Prostate gland (tissue), 2 donors: ENCODE measurements at regions not wholly inside any gene's neighbourhood (a gene's known extent, or its start where the extent isn't known, plus 50 kb on each side); places are given as distances from the start of the nearest gene placed in this dataset.

Experiments
- CTCF ChIP-seq, 4 experiments: fragments of 200-600 bp in 2 of 4; fragments of 450-650 bp in 2 of 4; sonication (generic) in 2 of 4; IDR thresholded peaks; 1 replicate in 3 of 4; 2 replicates in 1 of 4; pipeline ENCODE4 v1.5.1; 2016 to 2019; ENCODE audit warnings: antibody characterized with exemption in 4 of 4, mild to moderate bottlenecking in 2 of 4, moderate library complexity in 2 of 4
- POLR2A ChIP-seq: fragments of 450-650 bp; IDR thresholded peaks from one replicate; pipeline ENCODE4 v1.6.1; 2016; ENCODE audit warnings: antibody characterized with exemption, mild to moderate bottlenecking
- POLR2AphosphoS5 ChIP-seq: sonication (generic); formaldehyde crosslinking; IDR thresholded peaks from one replicate; pipeline ENCODE4 v1.6.1; 2017; ENCODE audit warnings: antibody characterized with exemption

DNA sequence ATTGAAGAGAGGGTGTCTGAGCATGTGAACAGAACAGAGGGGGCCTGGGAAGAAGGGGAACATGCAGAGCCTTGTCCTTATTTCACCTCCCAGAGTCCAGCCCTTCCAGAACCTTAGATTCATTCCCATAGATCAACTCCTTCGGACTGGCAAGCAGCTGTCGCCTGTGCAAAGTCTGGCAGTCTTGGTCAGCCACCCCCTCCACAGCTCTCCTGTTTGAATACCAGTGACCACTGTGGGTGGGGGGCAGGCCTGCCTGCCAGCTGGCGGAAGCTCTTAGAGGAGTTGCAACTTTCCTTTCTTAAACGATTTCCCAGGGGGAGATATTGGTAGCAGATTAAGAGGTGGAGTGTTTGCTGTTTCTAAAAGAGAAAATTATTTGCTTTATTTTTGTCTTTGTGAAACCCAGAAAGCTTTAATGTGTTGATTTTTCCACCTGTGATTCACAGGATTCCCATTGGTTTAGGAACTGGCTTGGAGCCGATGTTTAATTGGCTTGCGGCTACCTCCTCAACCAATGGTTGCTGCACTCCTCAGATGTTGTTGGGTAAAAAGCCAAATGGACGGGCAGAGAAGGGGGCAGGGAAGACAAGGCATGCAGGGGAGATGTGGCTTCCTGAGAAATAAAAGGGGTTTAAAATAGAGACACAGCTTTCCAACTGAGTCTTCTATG, 62.2 kb upstream of the PRPS1 start:
- TF ChIP-seq CTCF (IDR thresholded peaks at IDR 0.05) = no peak
- no peak for TF ChIP-seq POLR2AphosphoS5
- TF ChIP-seq POLR2A = no peak
